ENCODE measurements at regions not wholly inside any gene's neighbourhood (a gene's known extent, or its start where the extent isn't known, plus 50 kb on each side); places are given as distances from the start of the nearest gene placed in this dataset.

DNA sequence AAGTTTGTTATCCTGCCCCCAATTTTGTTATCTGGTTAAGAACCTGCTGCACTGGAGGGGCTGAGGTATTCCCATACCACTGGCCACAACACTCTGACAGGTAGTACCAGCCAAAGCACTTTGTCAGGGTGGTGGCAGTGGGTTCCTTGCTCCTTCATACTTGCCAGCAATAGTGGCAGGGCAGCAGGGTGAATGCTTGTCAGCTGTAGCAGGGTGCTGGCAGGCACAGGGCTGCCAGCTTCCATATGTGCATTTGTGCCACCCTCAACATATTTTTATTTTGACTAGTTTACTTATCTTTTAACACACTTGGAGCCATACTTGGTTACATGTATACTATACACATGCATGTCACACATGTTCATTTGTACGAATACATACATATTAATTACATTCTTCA, 294.0 kb upstream of the VWC2 start:
- TF ChIP-seq, protein P1, sequence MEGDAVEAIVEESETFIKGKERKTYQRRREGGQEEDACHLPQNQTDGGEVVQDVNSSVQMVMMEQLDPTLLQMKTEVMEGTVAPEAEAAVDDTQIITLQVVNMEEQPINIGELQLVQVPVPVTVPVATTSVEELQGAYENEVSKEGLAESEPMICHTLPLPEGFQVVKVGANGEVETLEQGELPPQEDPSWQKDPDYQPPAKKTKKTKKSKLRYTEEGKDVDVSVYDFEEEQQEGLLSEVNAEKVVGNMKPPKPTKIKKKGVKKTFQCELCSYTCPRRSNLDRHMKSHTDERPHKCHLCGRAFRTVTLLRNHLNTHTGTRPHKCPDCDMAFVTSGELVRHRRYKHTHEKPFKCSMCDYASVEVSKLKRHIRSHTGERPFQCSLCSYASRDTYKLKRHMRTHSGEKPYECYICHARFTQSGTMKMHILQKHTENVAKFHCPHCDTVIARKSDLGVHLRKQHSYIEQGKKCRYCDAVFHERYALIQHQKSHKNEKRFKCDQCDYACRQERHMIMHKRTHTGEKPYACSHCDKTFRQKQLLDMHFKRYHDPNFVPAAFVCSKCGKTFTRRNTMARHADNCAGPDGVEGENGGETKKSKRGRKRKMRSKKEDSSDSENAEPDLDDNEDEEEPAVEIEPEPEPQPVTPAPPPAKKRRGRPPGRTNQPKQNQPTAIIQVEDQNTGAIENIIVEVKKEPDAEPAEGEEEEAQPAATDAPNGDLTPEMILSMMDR (IDR thresholded peaks at IDR 0.05), result no peak
- no peak for TF ChIP-seq FOXK1 (CRISPR knock-in tag; IDR thresholded peaks at IDR 0.05)
